ENCODE measurements at regions not wholly inside any gene's neighbourhood (a gene's known extent, or its start where the extent isn't known, plus 50 kb on each side); places are given as distances from the start of the nearest gene placed in this dataset.
"Not testable (repeated sequence)": the region's sequence is repeated elsewhere in the genome, so short reads cannot be mapped to it uniquely, and the experiment has no call there.

GRCh38 chr15:69660114-69660513, 207.5 kb downstream of the RPLP1 start:
- no peak for DNase-seq

- no peak for DNase-seq
These were observed 208.2 kb downstream of the RPLP1 start for GRCh38 chr15:69660658-69661405.

- DNase-seq, result no peak
These were observed 208.8 kb downstream of the RPLP1 start for GRCh38 chr15:69661446-69661845.

GRCh38 chr15:69661871-69662644, 209.4 kb downstream of the RPLP1 start:
- no peak for DNase-seq

GRCh38 chr15:69662645-69663000, 210.0 kb downstream of the RPLP1 start:
- DNase-seq, result no peak

GRCh38 chr15:69663441-69663840, 210.8 kb downstream of the RPLP1 start:
- DNase-seq, result no peak

- no peak for DNase-seq
These were observed 211.4 kb downstream of the RPLP1 start for GRCh38 chr15:69663982-69664381.

- peak; percentile 83 for DNase-seq
These were observed 212.3 kb downstream of the RPLP1 start for GRCh38 chr15:69664572-69665571.

- DNase-seq, result peak; percentile 8
These were observed 213.1 kb downstream of the RPLP1 start for GRCh38 chr15:69665641-69666111.

GRCh38 chr15:69666441-69666882, 213.8 kb downstream of the RPLP1 start:
- DNase-seq, result no peak

GRCh38 chr15:69666921-69667811, 214.5 kb downstream of the RPLP1 start:
- no peak for DNase-seq

GRCh38 chr15:69668039-69668705, 215.6 kb downstream of the RPLP1 start:
- no peak for DNase-seq

GRCh38 chr15:69668963-69669362, 216.3 kb downstream of the RPLP1 start:
- no peak for DNase-seq

- DNase-seq, result no peak
These were observed 216.8 kb downstream of the RPLP1 start for GRCh38 chr15:69669446-69669845.

GRCh38 chr15:69673291-69673881, 220.8 kb downstream of the RPLP1 start:
- DNase-seq, result no peak

GRCh38 chr15:69675731-69676130, 223.1 kb downstream of the RPLP1 start:
- no peak for DNase-seq

- DNase-seq, result no peak
These were observed 224.8 kb downstream of the RPLP1 start for GRCh38 chr15:69677403-69677802.

GRCh38 chr15:69679623-69680228, 227.1 kb downstream of the RPLP1 start:
- DNase-seq, result no peak

GRCh38 chr15:69684823-69685222, 232.2 kb downstream of the RPLP1 start:
- DNase-seq, result not testable (repeated sequence)

Data from NCI-H1417 treated with DMSO at 0.1 percent for 48 hours (cell line).